IMR-90 (cell line): ENCODE measurements at regions not wholly inside any gene's neighbourhood (a gene's known extent, or its start where the extent isn't known, plus 50 kb on each side); places are given as distances from the start of the nearest gene placed in this dataset.

Source experiments
- ATAC-seq: fragments of 200-7000 bp; cut with Tn5 transposase; 2 replicates; pipeline ENCODE4 v1.9.1; 2020; ENCODE audit warnings: low read depth, mild to moderate bottlenecking, moderate library complexity
- BruUV-seq: library from RNA; stranded (reverse); fragments of 400-500 nt; replicated peaks from 2 replicates; lab custom pipeline; 2021; lab: Mats Ljungman, UMichigan
- CTCF ChIA-PET: fragments of 300-600 bp; formaldehyde crosslinking; extraction: SDS; loops from one replicate; lab custom pipeline; 2021; ENCODE audit warnings: antibody characterized with exemption; lab: Yijun Ruan, JAX
- POLR2A ChIA-PET: fragments of 300-600 bp; sonication (Branson Sonifier 250); formaldehyde crosslinking; loops from one replicate; lab custom pipeline; 2022; ENCODE audit warnings: antibody characterized with exemption; ENCODE audit not compliant: unreplicated experiment; lab: Charles Lee
- DNase-seq: peaks from one replicate; pipeline ENCODE4 v3.0.0; 2013
- H2AFZ ChIP-seq: replicated peaks from 2 replicates; pipeline ENCODE3; 2013; ENCODE audit warnings: low read length, mild to moderate bottlenecking; ENCODE audit not compliant: poor library complexity
- H2AK5ac ChIP-seq: 2 replicates; pipeline ENCODE4 v1.6.1; 2013; ENCODE audit warnings: low read depth, low read length, inconsistent platforms
- H2AK9ac ChIP-seq: replicated peaks from 2 replicates; pipeline ENCODE3; 2013; ENCODE audit warnings: mild to moderate bottlenecking, low read depth, low read length, moderate library complexity; ENCODE audit not compliant: poor library complexity
- H2BK120ac ChIP-seq: 2 replicates; pipeline ENCODE4 v1.6.1; 2013; ENCODE audit warnings: low read depth, low read length, inconsistent platforms
- H2BK15ac ChIP-seq: 3 replicates; pipeline ENCODE4 v1.6.1; 2013; ENCODE audit warnings: low read depth, low read length, inconsistent platforms
- H2BK20ac ChIP-seq: 2 replicates; pipeline ENCODE4 v1.6.1; 2013; ENCODE audit warnings: low read depth, mild to moderate bottlenecking, inconsistent platforms, low read length, moderate library complexity
- H2BK5ac ChIP-seq: 2 replicates; pipeline ENCODE4 v1.6.1; 2013; ENCODE audit warnings: mild to moderate bottlenecking, low read depth, low read length, inconsistent platforms; ENCODE audit not compliant: poor library complexity, severe bottlenecking
- H3K14ac ChIP-seq: replicated peaks from 2 replicates; pipeline ENCODE4 v1.6.1; 2013; ENCODE audit warnings: low read depth, low read length, inconsistent platforms
- H3K18ac ChIP-seq: 2 replicates; pipeline ENCODE4 v1.6.1; 2013; ENCODE audit warnings: low read depth, low read length, control low read depth
- H3K23ac ChIP-seq: 2 replicates; pipeline ENCODE4 v1.6.1; 2013; ENCODE audit warnings: low read depth, low read length, inconsistent platforms
- H3K27ac ChIP-seq: 2 replicates; pipeline ENCODE4 v1.5.1; 2013; ENCODE audit warnings: mild to moderate bottlenecking, control low read depth, low read length; ENCODE audit not compliant: insufficient read depth
- H3K27me3 ChIP-seq: 2 replicates; pipeline ENCODE4 v1.6.1; 2013; ENCODE audit warnings: low read length; ENCODE audit not compliant: control insufficient read depth, insufficient read depth
- H3K36me3 ChIP-seq: 2 replicates; pipeline ENCODE4 v1.6.1; 2013; ENCODE audit warnings: low read length, mixed read lengths; ENCODE audit not compliant: control insufficient read depth, insufficient read depth
- H3K4ac ChIP-seq: 2 replicates; pipeline ENCODE4 v1.6.1; 2013; ENCODE audit warnings: low read depth, low read length, inconsistent platforms
- H3K4me1 ChIP-seq: 2 replicates; pipeline ENCODE4 v1.6.1; 2013; ENCODE audit warnings: low read length, mixed read lengths; ENCODE audit not compliant: control insufficient read depth, insufficient read depth
- H3K4me2 ChIP-seq: 2 replicates; pipeline ENCODE4 v1.6.1; 2013; ENCODE audit warnings: low read depth, mild to moderate bottlenecking, control low read depth, low read length, moderate library complexity
- H3K4me3 ChIP-seq: 2 replicates; pipeline ENCODE4 v1.5.1; 2013; ENCODE audit warnings: low read depth, mild to moderate bottlenecking, control low read depth, low read length, moderate library complexity; ENCODE audit not compliant: insufficient read depth
- H3K56ac ChIP-seq: 2 replicates; pipeline ENCODE4 v1.6.1; 2013; ENCODE audit warnings: low read length, inconsistent platforms; ENCODE audit not compliant: insufficient read depth; ENCODE audit errors: extremely low read depth
- H3K79me1 ChIP-seq, 2 experiments: 2 replicates each; pipeline ENCODE4 v1.6.1; 2013; ENCODE audit warnings: low read length in 2 of 2, inconsistent platforms in 1 of 2, low read depth in 1 of 2
- H3K9ac ChIP-seq: 2 replicates; pipeline ENCODE4 v1.6.1; 2013; ENCODE audit warnings: low read depth, low read length, control low read depth
- H3K9me1 ChIP-seq: 2 replicates; pipeline ENCODE4 v1.6.1; 2013; ENCODE audit warnings: low read length, inconsistent platforms; ENCODE audit not compliant: insufficient read depth
- H3K9me3 ChIP-seq: 2 replicates; pipeline ENCODE4 v1.6.1; 2013; ENCODE audit warnings: low read length; ENCODE audit not compliant: control insufficient read depth, insufficient read depth
- H4K20me1 ChIP-seq: 2 replicates; pipeline ENCODE4 v1.6.1; 2013; ENCODE audit warnings: low read length, inconsistent platforms; ENCODE audit not compliant: insufficient read depth
- H4K5ac ChIP-seq: 2 replicates; pipeline ENCODE4 v1.6.1; 2013; ENCODE audit warnings: mild to moderate bottlenecking, low read depth, low read length, control low read depth
- H4K8ac ChIP-seq, 2 experiments: 2 replicates each; pipeline ENCODE4 v1.6.1; 2013; ENCODE audit warnings: low read depth in 2 of 2, low read length in 2 of 2, control low read depth in 1 of 2, inconsistent platforms in 1 of 2
- H4K91ac ChIP-seq: 2 replicates; pipeline ENCODE4 v1.6.1; 2013; ENCODE audit warnings: low read depth, low read length, inconsistent platforms; ENCODE audit not compliant: insufficient read depth
- CEBPB ChIP-seq: IDR thresholded peaks from 2 replicates; pipeline ENCODE4 v1.6.1; 2012; ENCODE audit warnings: low read depth, low read length, improper control_type of control experiment
- CTCF ChIP-seq: conservative IDR thresholded peaks from 2 replicates; pipeline ENCODE4 v1.5.1; 2012; ENCODE audit warnings: mild to moderate bottlenecking, low read depth, low read length, improper control_type of control experiment
- ELK1 ChIP-seq: fragments of 150-350 bp; IDR thresholded peaks from 2 replicates; pipeline ENCODE4 v1.6.1; 2016; ENCODE audit warnings: low read depth, mild to moderate bottlenecking, low read length, moderate library complexity, borderline replicate concordance
- FOS ChIP-seq: fragments of 150-350 bp; IDR thresholded peaks from 2 replicates; pipeline ENCODE4 v1.6.1; 2016; ENCODE audit warnings: low read depth, low read length
- MAZ ChIP-seq: IDR thresholded peaks from 2 replicates; pipeline ENCODE4 v1.6.1; 2012; ENCODE audit warnings: low read depth, mild to moderate bottlenecking, low read length, improper control_type of control experiment, moderate library complexity, borderline replicate concordance
- MXI1 ChIP-seq: IDR thresholded peaks from 2 replicates; pipeline ENCODE4 v1.6.1; 2012; ENCODE audit warnings: low read depth, mild to moderate bottlenecking, low read length, moderate library complexity, borderline replicate concordance
- RAD21 ChIP-seq: IDR thresholded peaks from 2 replicates; pipeline ENCODE4 v1.6.1; 2012; ENCODE audit warnings: low read length, improper control_type of control experiment
- SMC3 ChIP-seq: fragments of 150-350 bp; IDR thresholded peaks from 2 replicates; pipeline ENCODE4 v1.6.1; 2016; ENCODE audit warnings: low read depth, mild to moderate bottlenecking, antibody characterized with exemption, low read length, moderate library complexity
- USF2 ChIP-seq: fragments of 150-350 bp; IDR thresholded peaks from 2 replicates; pipeline ENCODE4 v1.6.1; 2017; ENCODE audit warnings: mild to moderate bottlenecking, antibody characterized with exemption, low read length, low read depth
- dilution Hi-C: fragments of 300-500 bp; cut with HindIII; formaldehyde crosslinking; loops from one replicate; pipeline ENCODE4 v1.14.3; 2018; ENCODE audit warnings: low sequenced_read_pairs; ENCODE audit not compliant: unreplicated experiment
- in situ Hi-C: fragments of 300-500 bp; cut with MboI; formaldehyde crosslinking; loops from 3 replicates; pipeline ENCODE4 v1.14.3; 2019; ENCODE audit warnings: low sequenced_read_pairs, inconsistent platforms, mixed read lengths
- intact Hi-C: fragments of 100-400 bp; cut with micrococcal nuclease; formaldehyde crosslinking; loops from 2 replicates; pipeline ENCODE4 v1.10.0; 2022

GRCh38 chr6:144978208-144978607, 693.1 kb downstream of the UTRN start:
- Histone ChIP-seq H4K5ac (no peak overlapping the region), H3K4ac (no peak overlapping the region), H2BK120ac (no peak overlapping the region), H3K23ac (no peak overlapping the region), H2AK5ac (no peak overlapping the region), H4K91ac (no peak overlapping the region), H3K36me3 (no peaks in the 10 kb centered on the region), H4K20me1 (no peaks in the 10 kb centered on the region), H2BK20ac (no peak overlapping the region), H3K14ac (no peak overlapping the region), H3K4me3 (no peak overlapping the region), H2BK15ac (no peak overlapping the region), H3K9me1 (peaks cover 5% of the 10 kb centered on the region), H3K4me1 (peaks cover 8% of the 10 kb centered on the region), H3K79me1 (no peaks in the 10 kb centered on the region), H3K27ac (no peak overlapping the region), H2AFZ (no peak overlapping the region), H4K8ac (no peak overlapping the region), H3K9ac (no peak overlapping the region), H2BK5ac (no peak overlapping the region), H3K27me3 (no peaks in the 10 kb centered on the region), H2AK9ac (no peak overlapping the region), H3K56ac (no peak overlapping the region), H3K9me3 (no peaks in the 10 kb centered on the region), H3K18ac (no peak overlapping the region), H3K4me2 (no peak overlapping the region; the same call in 1 of the 2 replicates)
- dilution Hi-C loops (no loop called here), intact Hi-C loops (no loop called here), in situ Hi-C loops (no loop called here)
- peak; percentile 59 for DNase-seq
- ChIA-PET POLR2A (no interaction called here), CTCF (interaction anchor here (0.7 to 2.1 kb wide), 3 partner anchors 10 to 13 kb away, joined by 3 to 7 read pairs (median 5); no protein-coding TSS in a partner anchor)
- no TSS peak for BruUV-seq
- ATAC-seq: peak; percentile 82
- TF ChIP-seq USF2 (no peak), ELK1 (no peak), FOS (no peak), SMC3 (no peak), MXI1 (no peak), CEBPB (no peak), CTCF (no peak), RAD21 (no peak), MAZ (no peak)
